Right atrium auricular region (tissue), 2 donors: ENCODE measurements at regions not wholly inside any gene's neighbourhood (a gene's known extent, or its start where the extent isn't known, plus 50 kb on each side); places are given as distances from the start of the nearest gene placed in this dataset.

ENCODE experiments used
- DNase-seq: peaks from one replicate; pipeline ENCODE4 v3.0.0-alpha.2; 2019; ENCODE audit warnings: low spot score
- H3K27ac ChIP-seq, 2 donors: fragments of 200-600 bp; sonication (generic); 1 replicate in 1 of 2; 2 replicates in 1 of 2; pipeline ENCODE4 v1.5.1; 2016 to 2019
- H3K27me3 ChIP-seq, 2 donors: fragments of 200-600 bp; sonication (generic); one replicate each; pipeline versions ENCODE4 v1.5.1 to v1.6.0; 2017 to 2019
- H3K36me3 ChIP-seq: fragments of 200-600 bp; sonication (generic); one replicate; pipeline ENCODE4 v1.5.1; 2016
- H3K4me1 ChIP-seq, 2 donors: fragments of 200-600 bp; sonication (generic); one replicate each; pipeline versions ENCODE4 v1.5.1 to v1.6.0; 2017 to 2019
- H3K4me3 ChIP-seq, 2 donors: fragments of 200-600 bp; sonication (generic); 1 replicate in 1 of 2; 2 replicates in 1 of 2; pipeline ENCODE4 v1.5.1; 2017 to 2019; ENCODE audit warnings: mild to moderate bottlenecking in 1 of 2, moderate library complexity in 1 of 2
- H3K9me3 ChIP-seq, 2 donors: fragments of 200-600 bp; sonication (generic); one replicate each; pipeline ENCODE4 v1.5.1; 2019
- CTCF ChIP-seq, 2 donors: fragments of 200-600 bp; sonication (generic); IDR thresholded peaks; one replicate each; pipeline ENCODE4 v1.5.1; 2019; ENCODE audit warnings: antibody characterized with exemption in 2 of 2

GRCh38 chr4:23235628-23236390, 543.1 kb downstream of the GBA3 start:
- Histone ChIP-seq H3K27ac (peak overlapping the region in 1 of 2 donors; percentile 49), H3K27me3 (no peaks in the 10 kb centered on the region), H3K9me3 (no peaks in the 10 kb centered on the region), H3K4me1 (peaks cover 0 to 7% of the 10 kb centered on the region in 2 donors), H3K4me3 (no peak overlapping the region), H3K36me3 (no peaks in the 10 kb centered on the region)
- no peak for TF ChIP-seq CTCF (IDR thresholded peaks at IDR 0.05)
- no peak for DNase-seq

DNA sequence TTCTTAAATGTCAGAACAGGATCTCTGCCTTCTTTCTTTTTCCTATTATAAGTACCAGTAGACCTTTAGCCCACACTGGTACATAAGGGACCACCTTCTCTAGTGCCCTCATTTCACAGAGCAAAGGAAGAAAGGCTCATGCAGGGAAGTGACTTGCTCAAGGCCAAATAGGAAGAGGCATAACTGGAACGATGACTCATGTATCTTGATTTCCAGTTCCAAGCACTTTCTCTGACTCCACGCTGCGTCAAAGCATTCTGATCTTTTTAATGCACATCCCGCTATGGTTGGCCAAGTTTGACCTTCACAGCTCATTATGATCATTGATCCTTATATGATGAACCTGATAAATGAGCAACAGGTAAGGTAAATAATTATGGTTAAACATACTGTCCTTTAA, 542.0 kb downstream of the GBA3 start:
- Histone ChIP-seq H3K4me1 (peaks cover 0 to 7% of the 10 kb centered on the region in 2 donors), H3K36me3 (no peaks in the 10 kb centered on the region), H3K4me3 (no peak overlapping the region), H3K27me3 (no peaks in the 10 kb centered on the region), H3K9me3 (no peaks in the 10 kb centered on the region), H3K27ac (no peak overlapping the region)
- TF ChIP-seq CTCF (IDR thresholded peaks at IDR 0.05), result no peak
- DNase-seq, result no peak

GRCh38 chr4:23234018-23234417, 541.3 kb downstream of the GBA3 start:
- no peak for DNase-seq
- H3K27me3 ChIP-seq, result no peaks in the 10 kb centered on the region
- no peak overlapping the region for H3K4me3 ChIP-seq
- H3K36me3 ChIP-seq, result no peaks in the 10 kb centered on the region
- H3K9me3 ChIP-seq, result no peaks in the 10 kb centered on the region
- no peak for TF ChIP-seq CTCF (IDR thresholded peaks at IDR 0.05)
- H3K27ac ChIP-seq, result no peak overlapping the region
- H3K4me1 ChIP-seq, result peaks cover 0 to 7% of the 10 kb centered on the region in 2 donors

DNA sequence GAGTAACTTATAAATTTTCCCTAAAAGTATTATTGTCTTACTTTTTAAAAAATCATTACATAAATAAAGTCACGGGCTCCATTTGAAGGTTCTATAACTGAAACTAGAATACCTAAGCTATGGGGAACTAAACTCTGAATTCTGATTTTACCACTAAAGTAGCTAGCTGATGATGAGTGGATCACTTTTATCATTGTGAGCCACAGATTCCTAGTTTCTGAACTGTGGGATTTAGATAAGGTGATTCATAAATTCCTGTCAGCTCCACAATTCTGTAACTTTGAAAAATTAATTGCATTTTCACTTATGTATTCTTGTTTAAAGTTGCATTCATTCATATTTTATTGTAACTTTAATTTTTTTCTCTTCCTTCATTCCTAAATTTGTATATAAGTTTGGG, 540.9 kb downstream of the GBA3 start:
- H3K9me3 ChIP-seq, result no peaks in the 10 kb centered on the region
- no peak overlapping the region for H3K4me3 ChIP-seq
- H3K27me3 ChIP-seq, result no peaks in the 10 kb centered on the region
- H3K4me1 ChIP-seq, result peaks cover 0 to 7% of the 10 kb centered on the region in 2 donors
- H3K27ac ChIP-seq, result no peak overlapping the region
- DNase-seq, result no peak
- no peak for TF ChIP-seq CTCF (IDR thresholded peaks at IDR 0.05)
- no peaks in the 10 kb centered on the region for H3K36me3 ChIP-seq

GRCh38 chr4:23232987-23233386, 540.2 kb downstream of the GBA3 start:
- TF ChIP-seq CTCF (IDR thresholded peaks at IDR 0.05), result no peak
- no peak for DNase-seq
- H3K4me3 ChIP-seq, result no peak overlapping the region

GRCh38 chr4:23225564-23225963, 532.8 kb downstream of the GBA3 start:
- TF ChIP-seq CTCF (IDR thresholded peaks at IDR 0.05), result no peak
- H3K4me1 ChIP-seq, result no peaks in the 10 kb centered on the region
- H3K36me3 ChIP-seq, result no peaks in the 10 kb centered on the region
- no peak for DNase-seq
- no peak overlapping the region for H3K27ac ChIP-seq
- no peak overlapping the region for H3K4me3 ChIP-seq
- no peaks in the 10 kb centered on the region for H3K27me3 ChIP-seq
- no peaks in the 10 kb centered on the region for H3K9me3 ChIP-seq

More at GRCh38 chr4:23232987-23233386, 540.2 kb downstream of the GBA3 start:
- Histone ChIP-seq H3K36me3 (no peaks in the 10 kb centered on the region), H3K27ac (no peak overlapping the region), H3K9me3 (no peaks in the 10 kb centered on the region), H3K4me1 (peaks cover 0 to 7% of the 10 kb centered on the region in 2 donors), H3K27me3 (no peaks in the 10 kb centered on the region)
